Esophagus muscularis mucosa (tissue), 4 donors: ENCODE measurements at regions not wholly inside any gene's neighbourhood (a gene's known extent, or its start where the extent isn't known, plus 50 kb on each side); places are given as distances from the start of the nearest gene placed in this dataset.

Source experiments
- DNase-seq: peaks from one replicate; pipeline ENCODE4 v3.0.0-alpha.2; 2017; ENCODE audit errors: extremely low spot score
- H3K27ac ChIP-seq, 4 donors: fragments of 200-600 bp; sonication (generic); replicated peaks in 1 of 4; 1 replicate in 3 of 4; 2 replicates in 1 of 4; pipeline ENCODE4 v1.5.1; 2016 to 2019; ENCODE audit warnings: mild to moderate bottlenecking in 1 of 4
- H3K27me3 ChIP-seq, 4 donors: fragments of 200-600 bp; sonication (generic); one replicate each; pipeline versions ENCODE4 v1.5.1 to v1.6.0; 2016 to 2019
- H3K36me3 ChIP-seq, 4 donors: fragments of 200-600 bp; sonication (generic); one replicate each; pipeline ENCODE4 v1.5.1; 2016 to 2019
- H3K4me1 ChIP-seq, 4 donors: fragments of 200-600 bp; sonication (generic); one replicate each; pipeline ENCODE4 v1.5.1; 2016 to 2019
- H3K4me3 ChIP-seq, 4 donors: fragments of 200-600 bp; sonication (generic); 1 replicate in 2 of 4; 2 replicates in 2 of 4; pipeline ENCODE4 v1.5.1; 2016 to 2019; ENCODE audit warnings: mild to moderate bottlenecking in 4 of 4, moderate library complexity in 1 of 4
- H3K9me3 ChIP-seq, 4 donors: fragments of 200-600 bp; sonication (generic); 1 replicate in 3 of 4; 2 replicates in 1 of 4; pipeline ENCODE4 v1.5.1; 2016 to 2019
- CTCF ChIP-seq, 3 experiments: fragments of 200-600 bp in 2 of 3; fragments of 450-650 bp in 1 of 3; sonication (generic) in 2 of 3; IDR thresholded peaks; one replicate each; pipeline ENCODE4 v1.5.1; 2017 to 2019; ENCODE audit warnings: antibody characterized with exemption in 3 of 3, mild to moderate bottlenecking in 2 of 3, moderate library complexity in 1 of 3
- EP300 ChIP-seq: sonication (generic); formaldehyde crosslinking; IDR thresholded peaks from one replicate; pipeline ENCODE4 v1.6.1; 2017; ENCODE audit warnings: antibody characterized with exemption
- POLR2A ChIP-seq: fragments of 450-650 bp; IDR thresholded peaks from one replicate; pipeline ENCODE4 v1.6.1; 2017; ENCODE audit warnings: antibody characterized with exemption, moderate library complexity, mild to moderate bottlenecking, low read depth
- POLR2AphosphoS5 ChIP-seq, 2 donors: sonication (generic); formaldehyde crosslinking; IDR thresholded peaks; one replicate each; pipeline ENCODE4 v1.6.1; 2017; ENCODE audit warnings: antibody characterized with exemption in 2 of 2
- WGBS: methylation state at CpG from one replicate; pipeline ENCODE4 v1.1.5; 2018; 5-methylcytosine and 5-hydroxymethylcytosine counted together
- intact Hi-C: fragments of 100-400 bp; cut with DNase I; formaldehyde crosslinking; loops from one replicate; pipeline ENCODE4 v1.15.1; 2023

GRCh38 chr12:107522692-107523477 lies 162.7 kb upstream of the PWP1 start:
- TF ChIP-seq POLR2AphosphoS5 (IDR thresholded peaks at IDR 0.05) = no peak
- TF ChIP-seq POLR2A = no peak
- no peak for TF ChIP-seq CTCF (IDR thresholded peaks at IDR 0.05)
- TF ChIP-seq EP300 = no peak
- Histone ChIP-seq H3K27me3 (peaks cover 0 to 2% (median 0%) of the 10 kb centered on the region in 4 donors), H3K9me3 (peaks cover 0 to 9% (median 0%) of the 10 kb centered on the region in 4 donors), H3K36me3 (no peaks in the 10 kb centered on the region), H3K27ac (no peak overlapping the region), H3K4me1 (no peaks in the 10 kb centered on the region), H3K4me3 (no peak overlapping the region)
- no peak for DNase-seq
- intact Hi-C loops = no loop called here
- WGBS = 68% methylated on average over 3 of the region's 3 CpGs

DNA sequence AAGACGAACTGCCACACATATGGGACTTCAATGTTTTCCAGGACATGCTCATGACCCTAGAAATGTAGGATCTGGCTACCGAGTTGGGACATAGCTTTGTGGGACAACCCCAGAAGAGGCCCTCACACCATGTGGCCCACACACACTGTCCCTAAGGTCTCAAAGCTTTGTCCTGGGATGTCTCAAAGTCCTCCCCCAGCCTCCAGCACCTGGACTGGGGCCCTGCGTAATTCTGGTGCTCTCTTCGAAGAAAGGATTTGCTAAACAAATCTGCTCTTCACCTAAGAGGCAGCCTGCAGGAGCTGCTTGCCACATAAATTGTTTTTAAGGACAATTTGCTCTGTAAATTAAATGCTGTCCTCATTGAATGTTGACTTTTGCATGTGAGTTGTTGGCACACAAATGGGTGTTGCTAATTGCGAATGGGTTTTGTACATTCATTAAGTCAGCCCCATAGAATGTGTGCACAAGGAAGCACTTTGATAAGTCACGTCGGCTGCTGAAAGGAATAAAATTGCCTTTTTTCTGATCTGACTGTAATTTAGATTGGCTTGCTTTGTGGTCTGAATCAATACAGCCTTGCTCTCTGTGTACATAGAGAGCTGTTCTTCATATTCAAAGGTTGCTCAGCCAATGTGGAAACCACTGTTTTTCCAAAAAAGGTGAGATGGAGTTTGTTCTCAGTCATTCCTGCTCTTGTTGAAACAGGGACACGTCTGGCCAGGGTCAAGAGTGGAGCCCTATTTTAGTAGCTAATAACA lies 161.6 kb upstream of the PWP1 start:
- no peaks in the 10 kb centered on the region for H3K4me1 ChIP-seq
- no peak for TF ChIP-seq EP300
- TF ChIP-seq POLR2AphosphoS5 (IDR thresholded peaks at IDR 0.05) = no peak
- TF ChIP-seq POLR2A = no peak
- TF ChIP-seq CTCF (IDR thresholded peaks at IDR 0.05) = no peak
- peaks cover 0 to 4% (median 0%) of the 10 kb centered on the region in 4 donors for H3K27me3 ChIP-seq
- no peaks in the 10 kb centered on the region for H3K36me3 ChIP-seq
- H3K27ac ChIP-seq = no peak overlapping the region
- 85% methylated on average over 8 of the region's 8 CpGs for WGBS
- H3K4me3 ChIP-seq = no peak overlapping the region
- DNase-seq = peak; percentile 53
- H3K9me3 ChIP-seq = peaks cover 0 to 9% (median 0%) of the 10 kb centered on the region in 4 donors
- intact Hi-C loops = no loop called here

- intact Hi-C loops = no loop called here
- 82% methylated on average over 8 of the region's 8 CpGs for WGBS
- H3K4me3 ChIP-seq = no peak overlapping the region
- H3K9me3 ChIP-seq = peaks cover 0 to 9% (median 0%) of the 10 kb centered on the region in 4 donors
- peak; percentile 80 for DNase-seq
- H3K27me3 ChIP-seq = peaks cover 0 to 4% (median 0%) of the 10 kb centered on the region in 4 donors
- no peak overlapping the region for H3K27ac ChIP-seq
- TF ChIP-seq POLR2AphosphoS5 (IDR thresholded peaks at IDR 0.05) (no peak), CTCF (IDR thresholded peaks at IDR 0.05) (no peak), EP300 (no peak), POLR2A (no peak)
- H3K4me1 ChIP-seq = no peaks in the 10 kb centered on the region
- H3K36me3 ChIP-seq = no peaks in the 10 kb centered on the region
These were observed 160.4 kb upstream of the PWP1 start for GRCh38 chr12:107525063-107525718.

GRCh38 chr12:107525719-107526554 lies 159.7 kb upstream of the PWP1 start:
- peaks cover 0 to 4% (median 0%) of the 10 kb centered on the region in 4 donors for H3K27me3 ChIP-seq
- intact Hi-C loops = no loop called here
- 61% methylated on average over 8 of the region's 8 CpGs for WGBS

More at GRCh38 chr12:107525719-107526554, 159.7 kb upstream of the PWP1 start:
- no peak for TF ChIP-seq CTCF (IDR thresholded peaks at IDR 0.05)
- Histone ChIP-seq H3K4me1 (no peaks in the 10 kb centered on the region), H3K9me3 (peaks cover 0 to 9% (median 0%) of the 10 kb centered on the region in 4 donors), H3K27ac (peak overlapping the region in 1 of 4 donors; percentile 4), H3K4me3 (no peak overlapping the region), H3K36me3 (no peaks in the 10 kb centered on the region)
- DNase-seq = peak; percentile 92
